H1 (cell line): ENCODE measurements at regions not wholly inside any gene's neighbourhood (a gene's known extent, or its start where the extent isn't known, plus 50 kb on each side); places are given as distances from the start of the nearest gene placed in this dataset.

ENCODE experiments used
- ASH2L ChIP-seq: fragments of 200-600, 300-600 bp; sonication (generic); IDR thresholded peaks from one replicate; pipeline ENCODE4 v1.7.1; 2017; ENCODE audit warnings: low read length
- CTCF ChIP-seq, 3 experiments: IDR thresholded peaks; 1 replicate in 2 of 3; 2 replicates in 1 of 3; pipeline versions ENCODE4 v1.5.1 to v1.6.1; 2011; ENCODE audit warnings: low read length in 3 of 3, mild to moderate bottlenecking in 3 of 3, inconsistent platforms in 2 of 3, low read depth in 1 of 3, moderate library complexity in 1 of 3; ENCODE audit not compliant: insufficient read depth in 1 of 3; ENCODE audit errors: control extremely low read depth in 1 of 3
- POLR2A ChIP-seq, 2 experiments: IDR thresholded peaks; 1 replicate in 1 of 2; 2 replicates in 1 of 2; pipeline ENCODE4 v1.6.1; 2011; ENCODE audit warnings: low read depth in 2 of 2, low read length in 2 of 2, mild to moderate bottlenecking in 2 of 2; ENCODE audit errors: control extremely low read depth in 1 of 2
- POLR2AphosphoS5 ChIP-seq: IDR thresholded peaks from 2 replicates; pipeline ENCODE4 v1.6.1; 2011; ENCODE audit warnings: low read depth, low read length
- RFX5 ChIP-seq: IDR thresholded peaks from 2 replicates; pipeline ENCODE4 v1.6.1; 2011; ENCODE audit warnings: low read depth, low read length, improper control_type of control experiment, borderline replicate concordance
- SIRT6 ChIP-seq: IDR thresholded peaks from one replicate; pipeline ENCODE4 v1.7.1; 2012; ENCODE audit warnings: low read length, inconsistent platforms

GRCh38 chrX:4382273-4382672 is 668.8 kb upstream of the PRKX start:
- TF ChIP-seq CTCF (IDR thresholded peaks at IDR 0.05; ENCODE audit: control extremely low read depth in 1 of 3, insufficient read depth in 1 of 3, low read depth in 1 of 3, low read length in 3 of 3) = no peak
- TF ChIP-seq RFX5 = no peak
- no peak for TF ChIP-seq ASH2L
- no peak for TF ChIP-seq POLR2A (IDR thresholded peaks at IDR 0.05; ENCODE audit: control extremely low read depth in 1 of 2, low read depth in 2 of 2, low read length in 2 of 2)
- no peak for TF ChIP-seq POLR2AphosphoS5
- no peak for TF ChIP-seq SIRT6
